BJ (cell line): ENCODE measurements at regions not wholly inside any gene's neighbourhood (a gene's known extent, or its start where the extent isn't known, plus 50 kb on each side); places are given as distances from the start of the nearest gene placed in this dataset.

Experiments
- CTCF ChIA-PET: fragments of 350-600 bp; formaldehyde crosslinking; extraction: SDS; loops from one replicate; lab custom pipeline; 2021; ENCODE audit warnings: antibody characterized with exemption, inconsistent platforms; lab: Yijun Ruan, JAX
- POLR2A ChIA-PET: fragments of 300-600 bp; sonication (Branson Sonifier 250); formaldehyde crosslinking; extraction: SDS; loops from one replicate; lab custom pipeline; 2021; ENCODE audit warnings: antibody characterized with exemption; lab: Charles Lee
- DNase-seq: peaks from one replicate; pipeline ENCODE4 v3.0.0-alpha.2; 2011; ENCODE audit warnings: low read depth
- H3K27me3 ChIP-seq: 2 replicates; pipeline ENCODE4 v1.6.0; 2011; ENCODE audit warnings: low read length; ENCODE audit not compliant: control insufficient read depth, insufficient read depth
- H3K36me3 ChIP-seq: 2 replicates; pipeline ENCODE4 v1.5.1; 2011; ENCODE audit warnings: low read length; ENCODE audit not compliant: control insufficient read depth, insufficient read depth
- H3K4me3 ChIP-seq: 2 replicates; pipeline ENCODE4 v1.5.1; 2011; ENCODE audit warnings: low read depth, mild to moderate bottlenecking, control low read depth, low read length
- CTCF ChIP-seq: IDR thresholded peaks from 2 replicates; pipeline ENCODE4 v1.5.1; 2011; ENCODE audit warnings: low read depth, mild to moderate bottlenecking, control low read depth, inconsistent platforms, low read length, moderate library complexity; ENCODE audit not compliant: insufficient read depth

GRCh38 chr7:57342954-57343353, 107.0 kb upstream of the ZNF716 start:
- DNase-seq, result no peak
- Histone ChIP-seq H3K4me3 (no peak overlapping the region), H3K36me3 (no peaks in the 10 kb centered on the region), H3K27me3 (no peaks in the 10 kb centered on the region)
- CTCF ChIA-PET, result no interaction called here
- POLR2A ChIA-PET, result no interaction called here
- no peak for TF ChIP-seq CTCF

GRCh38 chr7:57343901-57344622, 105.9 kb upstream of the ZNF716 start:
- POLR2A ChIA-PET, result no interaction called here
- no peak for TF ChIP-seq CTCF
- Histone ChIP-seq H3K36me3 (no peaks in the 10 kb centered on the region), H3K27me3 (no peaks in the 10 kb centered on the region), H3K4me3 (no peak overlapping the region)
- CTCF ChIA-PET, result no interaction called here
- DNase-seq, result no peak

- no peak overlapping the region for H3K4me3 ChIP-seq
- H3K27me3 ChIP-seq, result no peaks in the 10 kb centered on the region
- CTCF ChIA-PET, result interaction anchor here (0.6 kb wide), 1 partner anchor 168 kb away, joined by 4 read pairs; no protein-coding TSS in a partner anchor
- no peak for DNase-seq
- POLR2A ChIA-PET, result no interaction called here
- TF ChIP-seq CTCF, result no peak
- no peaks in the 10 kb centered on the region for H3K36me3 ChIP-seq
These were observed 105.0 kb upstream of the ZNF716 start for GRCh38 chr7:57344957-57345356.

- POLR2A ChIA-PET, result no interaction called here
- no peak for TF ChIP-seq CTCF
- H3K36me3 ChIP-seq, result no peaks in the 10 kb centered on the region
- CTCF ChIA-PET, result interaction anchor here (0.7 kb wide), 1 partner anchor 12 kb away, joined by 3 read pairs; no protein-coding TSS in a partner anchor
- no peaks in the 10 kb centered on the region for H3K27me3 ChIP-seq
- no peak for DNase-seq
- H3K4me3 ChIP-seq, result no peak overlapping the region
These were observed 101.2 kb upstream of the ZNF716 start for GRCh38 chr7:57348646-57349269.

GRCh38 chr7:57354195-57354594, 95.8 kb upstream of the ZNF716 start:
- TF ChIP-seq CTCF, result no peak
- ChIA-PET CTCF (no interaction called here), POLR2A (no interaction called here)

More at GRCh38 chr7:57354195-57354594, 95.8 kb upstream of the ZNF716 start:
- no peak for DNase-seq
- no peak overlapping the region for H3K4me3 ChIP-seq
- no peaks in the 10 kb centered on the region for H3K27me3 ChIP-seq
- no peaks in the 10 kb centered on the region for H3K36me3 ChIP-seq
